Muscle layer of colon (tissue), 2 donors: ENCODE measurements at regions not wholly inside any gene's neighbourhood (a gene's known extent, or its start where the extent isn't known, plus 50 kb on each side); places are given as distances from the start of the nearest gene placed in this dataset.
"Not testable (repeated sequence)": the region's sequence is repeated elsewhere in the genome, so short reads cannot be mapped to it uniquely, and the experiment has no call there.

Source experiments
- H3K27ac ChIP-seq: one replicate; pipeline ENCODE4 v1.7.0; 2013; ENCODE audit warnings: low read depth, mild to moderate bottlenecking, low read length, moderate library complexity
- H3K27me3 ChIP-seq, 2 donors: one replicate each; pipeline ENCODE4 v1.7.0; 2013; ENCODE audit warnings: low read length in 2 of 2, mild to moderate bottlenecking in 2 of 2; ENCODE audit not compliant: insufficient read depth in 2 of 2, control insufficient read depth in 1 of 2
- H3K36me3 ChIP-seq: one replicate; pipeline ENCODE4 v1.7.0; 2013; ENCODE audit warnings: mild to moderate bottlenecking, low read length; ENCODE audit not compliant: insufficient read depth
- H3K4me1 ChIP-seq: one replicate; pipeline ENCODE4 v1.7.0; 2013; ENCODE audit warnings: mild to moderate bottlenecking, low read length; ENCODE audit not compliant: insufficient read depth
- H3K4me3 ChIP-seq, 2 donors: one replicate each; pipeline ENCODE4 v1.7.0; 2013; ENCODE audit warnings: low read length in 2 of 2, low read depth in 1 of 2, mild to moderate bottlenecking in 1 of 2, moderate library complexity in 1 of 2
- H3K9ac ChIP-seq: one replicate; pipeline ENCODE4 v1.7.0; 2013; ENCODE audit warnings: low read length
- H3K9me3 ChIP-seq: one replicate; pipeline ENCODE4 v1.7.0; 2013; ENCODE audit warnings: mild to moderate bottlenecking, low read length
- donor health status: abdominal sarcoma.
- donor health status: Adenocarcinoma of cecum.

DNA sequence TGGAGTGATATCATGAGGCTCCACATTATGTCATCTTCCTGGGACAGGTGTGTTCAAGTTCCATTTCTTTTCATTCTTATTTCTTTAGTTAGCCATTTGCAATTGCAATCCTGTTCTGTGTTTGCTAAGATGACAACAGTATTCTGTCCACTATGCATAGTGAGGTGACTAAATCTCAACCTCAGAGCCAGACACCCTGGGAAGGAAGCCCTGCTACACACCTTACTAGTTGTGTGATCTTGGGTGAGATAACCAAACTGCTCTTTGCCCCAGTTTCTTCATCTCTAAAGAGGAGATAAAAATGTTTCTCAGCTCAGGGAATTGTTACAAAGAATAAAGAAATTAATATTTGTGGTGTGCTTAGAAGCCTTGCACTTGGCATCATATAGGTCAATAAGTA, 215.1 kb upstream of the RPS23 start:
- Histone ChIP-seq H3K9me3 (no peaks in the 10 kb centered on the region), H3K9ac (no peak overlapping the region), H3K36me3 (no peaks in the 10 kb centered on the region), H3K4me1 (no peaks in the 10 kb centered on the region), H3K27me3 (no peaks in the 10 kb centered on the region), H3K27ac (no peak overlapping the region), H3K4me3 (no peak overlapping the region)

DNA sequence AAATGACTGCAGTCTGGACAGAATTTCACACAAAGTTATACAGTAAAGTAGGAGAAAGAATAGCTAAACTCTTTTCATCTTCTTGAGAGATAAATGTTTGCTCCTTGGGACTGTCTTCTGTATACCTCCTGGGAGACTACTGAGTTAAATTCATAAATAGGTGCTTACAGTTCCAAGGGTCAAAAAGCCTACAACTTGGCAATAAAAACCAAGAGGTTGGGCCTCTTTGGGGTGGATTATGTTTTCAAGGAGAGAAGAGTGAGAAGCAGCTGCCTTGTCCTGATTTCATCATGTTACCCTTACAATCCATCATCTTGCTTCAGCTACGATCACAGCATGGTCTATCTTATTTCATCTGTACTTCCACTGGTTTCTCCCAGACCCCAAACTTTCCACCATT, 213.2 kb upstream of the RPS23 start:
- no peaks in the 10 kb centered on the region for H3K27me3 ChIP-seq
- H3K4me3 ChIP-seq = no peak overlapping the region
- no peak overlapping the region for H3K27ac ChIP-seq
- H3K36me3 ChIP-seq = no peaks in the 10 kb centered on the region
- H3K9me3 ChIP-seq = no peaks in the 10 kb centered on the region
- no peaks in the 10 kb centered on the region for H3K4me1 ChIP-seq
- H3K9ac ChIP-seq = no peak overlapping the region

DNA sequence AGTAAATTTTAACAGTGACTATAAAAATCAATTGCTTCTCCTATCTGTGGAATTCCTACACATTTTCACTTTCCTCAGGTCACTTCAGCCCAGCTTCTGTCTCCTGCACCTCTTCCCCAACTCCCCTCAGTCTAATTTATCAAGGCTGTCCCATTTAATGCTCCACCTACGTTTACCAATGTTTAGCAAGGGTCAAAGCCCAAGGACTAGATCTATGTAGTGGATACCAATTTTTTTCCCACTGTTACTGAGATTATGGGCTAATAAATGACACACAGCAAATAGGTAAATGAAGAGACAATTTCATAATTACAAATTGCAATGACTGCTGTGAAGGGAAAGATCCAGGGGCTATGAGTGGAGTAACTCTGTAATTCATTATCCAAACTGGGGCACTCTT, 211.5 kb upstream of the RPS23 start:
- Histone ChIP-seq H3K27ac (no peak overlapping the region), H3K4me3 (no peak overlapping the region), H3K9me3 (no peaks in the 10 kb centered on the region), H3K4me1 (no peaks in the 10 kb centered on the region), H3K27me3 (no peaks in the 10 kb centered on the region), H3K9ac (no peak overlapping the region), H3K36me3 (no peaks in the 10 kb centered on the region)

DNA sequence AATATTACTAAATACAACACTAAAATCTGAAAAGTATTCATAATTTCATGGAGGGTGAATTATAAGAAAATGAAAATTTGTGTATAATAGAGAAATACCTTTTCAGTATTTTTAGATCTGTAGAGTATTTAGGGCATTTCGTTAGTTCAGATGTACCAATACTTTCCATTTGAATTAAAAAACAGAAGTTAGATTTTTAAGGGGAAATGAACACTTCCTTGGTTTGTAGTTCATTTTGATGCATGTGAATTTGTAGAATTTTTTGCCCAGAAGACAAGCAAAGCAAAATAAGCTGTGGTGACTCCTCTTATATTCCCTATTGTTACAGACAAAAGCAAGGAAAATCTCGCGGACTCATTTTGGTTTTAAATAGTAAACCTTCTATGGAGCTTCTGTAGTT, 209.0 kb upstream of the RPS23 start:
- Histone ChIP-seq H3K27me3 (no peaks in the 10 kb centered on the region), H3K27ac (no peak overlapping the region), H3K4me1 (no peaks in the 10 kb centered on the region), H3K9ac (no peak overlapping the region), H3K36me3 (no peaks in the 10 kb centered on the region), H3K4me3 (no peak overlapping the region), H3K9me3 (no peaks in the 10 kb centered on the region)

DNA sequence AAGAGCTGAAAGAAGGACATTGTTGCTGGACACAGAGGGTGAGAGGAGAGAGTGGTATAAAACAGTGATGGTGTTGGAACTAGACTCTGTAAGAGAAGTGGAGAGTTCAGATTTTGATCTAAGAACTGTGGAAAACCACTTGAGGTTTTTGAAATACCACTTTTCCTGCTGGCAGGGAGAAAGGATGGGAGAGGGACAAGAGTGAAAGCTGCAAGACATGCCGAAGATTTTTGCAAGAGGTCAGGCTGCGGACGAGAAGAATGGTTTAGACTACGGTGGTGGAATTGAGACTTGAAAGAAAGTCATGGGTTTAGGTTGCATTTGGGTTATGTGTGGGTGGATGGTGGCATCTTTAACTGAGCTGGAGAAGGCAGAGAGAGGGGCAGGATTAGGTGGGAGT, 202.2 kb upstream of the RPS23 start:
- no peaks in the 10 kb centered on the region for H3K4me1 ChIP-seq
- no peaks in the 10 kb centered on the region for H3K9me3 ChIP-seq
- no peaks in the 10 kb centered on the region for H3K27me3 ChIP-seq
- H3K4me3 ChIP-seq = no peak overlapping the region
- H3K27ac ChIP-seq = no peak overlapping the region
- H3K9ac ChIP-seq = no peak overlapping the region
- no peaks in the 10 kb centered on the region for H3K36me3 ChIP-seq

DNA sequence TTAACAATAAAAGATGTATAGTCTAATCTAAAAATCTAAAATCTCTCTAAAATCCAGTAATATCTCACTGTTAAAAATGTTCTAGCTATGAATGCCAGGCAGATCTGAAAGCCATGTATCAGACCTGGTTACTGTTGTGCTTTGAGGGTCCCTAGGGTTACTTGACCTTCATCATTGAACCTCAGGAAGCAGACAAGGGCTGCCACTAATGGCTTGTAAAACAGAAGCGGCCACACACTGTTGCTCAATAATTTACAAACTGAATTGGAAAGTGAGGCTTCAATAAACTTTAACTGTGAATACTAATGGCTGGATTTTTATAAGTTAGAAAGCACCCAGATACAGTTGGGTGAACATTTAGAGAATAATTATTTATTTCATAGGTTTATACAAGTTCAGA, 198.0 kb upstream of the RPS23 start:
- H3K27ac ChIP-seq = no peak overlapping the region
- no peaks in the 10 kb centered on the region for H3K4me1 ChIP-seq
- no peak overlapping the region for H3K4me3 ChIP-seq
- H3K27me3 ChIP-seq = no peaks in the 10 kb centered on the region
- no peaks in the 10 kb centered on the region for H3K36me3 ChIP-seq
- no peaks in the 10 kb centered on the region for H3K9me3 ChIP-seq
- H3K9ac ChIP-seq = no peak overlapping the region

DNA sequence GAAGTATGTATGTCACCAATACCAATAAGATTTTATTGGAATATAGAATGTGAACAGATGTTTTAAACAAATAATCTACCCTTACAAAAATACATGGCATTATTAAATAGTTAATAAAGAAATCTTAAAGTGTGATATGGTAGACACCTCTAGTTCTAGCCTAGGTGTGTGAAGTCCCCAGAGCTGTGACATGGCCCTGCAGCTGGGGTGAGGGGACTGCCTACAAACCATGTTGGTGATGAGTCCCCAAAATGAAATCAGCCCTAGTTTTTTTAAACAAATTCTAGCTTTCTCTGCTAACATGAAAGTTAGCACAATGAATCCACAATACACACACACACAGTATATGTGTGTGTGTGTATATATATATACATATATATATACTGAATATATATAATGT, 195.1 kb upstream of the RPS23 start:
- Histone ChIP-seq H3K9me3 (no peaks in the 10 kb centered on the region), H3K4me3 (no peak overlapping the region), H3K36me3 (no peaks in the 10 kb centered on the region), H3K9ac (no peak overlapping the region), H3K27ac (no peak overlapping the region), H3K4me1 (no peaks in the 10 kb centered on the region), H3K27me3 (no peaks in the 10 kb centered on the region)

DNA sequence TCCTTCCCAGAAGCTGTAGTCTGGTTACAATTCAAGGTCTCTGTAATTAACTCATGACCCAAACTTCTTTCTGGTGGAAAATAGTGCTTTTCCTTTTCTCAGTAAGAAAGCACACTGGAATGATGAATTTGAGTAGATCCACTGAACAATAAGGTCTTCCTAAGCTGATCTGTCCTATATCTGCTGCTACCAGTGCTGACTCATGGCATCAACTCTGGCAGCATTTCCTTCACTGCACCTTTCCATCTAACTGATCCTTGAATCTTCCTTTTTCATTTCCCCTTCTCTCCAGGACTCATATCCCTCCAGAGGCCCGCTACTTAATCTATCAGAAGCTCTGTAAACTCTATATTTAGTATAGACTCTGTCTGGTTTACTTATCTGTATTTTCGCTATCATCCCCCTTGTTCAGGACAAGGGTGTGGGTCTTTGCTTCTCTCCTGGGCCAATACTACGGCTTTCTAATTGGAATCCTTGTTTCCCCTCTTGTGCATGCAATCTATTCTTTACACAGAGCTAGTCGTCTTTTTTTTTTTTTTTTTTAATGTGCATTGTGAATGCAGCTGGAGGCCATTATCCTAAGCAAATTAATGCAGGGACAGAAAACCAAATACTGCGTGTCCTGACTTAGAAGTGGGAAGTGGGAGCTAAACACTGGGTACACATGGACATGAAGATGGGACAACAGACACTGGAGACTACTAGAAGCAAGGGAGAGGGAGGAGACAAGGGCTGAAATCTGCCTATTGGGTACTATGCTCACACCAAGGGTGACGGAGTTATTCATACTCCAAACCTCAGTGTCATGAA, 192.2 kb upstream of the RPS23 start:
- Histone ChIP-seq H3K27me3 (no peaks in the 10 kb centered on the region), H3K4me3 (no peak overlapping the region), H3K9me3 (no peaks in the 10 kb centered on the region), H3K27ac (no peak overlapping the region), H3K4me1 (no peaks in the 10 kb centered on the region), H3K36me3 (no peaks in the 10 kb centered on the region), H3K9ac (no peak overlapping the region)

DNA sequence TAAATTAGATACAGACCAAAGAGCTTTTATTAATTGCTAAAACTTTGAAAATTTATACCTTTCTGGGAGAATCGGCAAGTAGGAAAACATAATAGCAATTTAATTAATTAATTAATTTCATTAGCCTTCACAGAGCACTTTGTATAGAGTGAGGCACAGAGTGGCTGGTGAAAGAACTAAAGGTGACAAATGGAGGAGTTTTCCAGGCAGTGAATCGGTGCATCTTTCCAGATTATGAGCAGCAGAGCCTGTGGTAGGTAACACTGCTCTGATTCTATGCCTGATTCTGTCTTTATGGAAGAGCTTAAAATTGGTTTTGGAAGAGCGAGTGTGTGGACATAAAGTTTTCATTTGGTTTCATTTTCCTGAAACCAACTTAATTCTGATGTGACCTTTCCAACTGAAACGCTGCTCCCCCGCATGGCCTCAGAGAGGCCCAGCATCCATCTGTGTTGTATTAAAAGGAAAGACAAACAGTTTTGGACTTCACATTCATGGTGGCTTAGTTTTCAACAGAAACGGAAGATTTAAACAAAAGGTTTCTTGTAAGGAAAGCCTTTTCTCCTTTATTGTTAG, 188.9 kb upstream of the RPS23 start:
- H3K4me3 ChIP-seq = no peak overlapping the region
- no peaks in the 10 kb centered on the region for H3K4me1 ChIP-seq
- H3K9me3 ChIP-seq = no peaks in the 10 kb centered on the region
- no peaks in the 10 kb centered on the region for H3K27me3 ChIP-seq
- no peaks in the 10 kb centered on the region for H3K36me3 ChIP-seq
- H3K9ac ChIP-seq = no peak overlapping the region
- H3K27ac ChIP-seq = no peak overlapping the region

DNA sequence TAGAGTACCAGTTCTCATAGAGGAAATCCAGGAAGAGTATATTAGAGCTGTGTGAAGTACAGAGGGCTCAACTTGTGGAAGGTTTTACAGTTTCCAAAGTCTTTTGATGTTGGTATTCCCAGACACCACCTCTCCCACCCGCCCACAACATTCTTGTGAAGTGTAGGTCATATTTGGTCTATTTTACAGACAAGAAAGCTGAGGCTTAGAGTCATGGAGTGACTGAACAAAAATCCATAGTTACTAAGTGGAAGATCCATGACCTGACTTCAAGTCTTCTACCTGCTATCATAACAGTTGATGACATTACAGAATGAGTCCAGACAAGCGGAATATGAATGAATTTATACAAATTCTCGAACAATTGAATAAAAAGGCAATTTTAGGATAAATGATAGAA, 187.1 kb upstream of the RPS23 start:
- no peak overlapping the region for H3K4me3 ChIP-seq
- H3K27me3 ChIP-seq = no peaks in the 10 kb centered on the region
- no peak overlapping the region for H3K27ac ChIP-seq
- no peak overlapping the region for H3K9ac ChIP-seq
- H3K9me3 ChIP-seq = no peaks in the 10 kb centered on the region
- no peaks in the 10 kb centered on the region for H3K36me3 ChIP-seq
- no peaks in the 10 kb centered on the region for H3K4me1 ChIP-seq

DNA sequence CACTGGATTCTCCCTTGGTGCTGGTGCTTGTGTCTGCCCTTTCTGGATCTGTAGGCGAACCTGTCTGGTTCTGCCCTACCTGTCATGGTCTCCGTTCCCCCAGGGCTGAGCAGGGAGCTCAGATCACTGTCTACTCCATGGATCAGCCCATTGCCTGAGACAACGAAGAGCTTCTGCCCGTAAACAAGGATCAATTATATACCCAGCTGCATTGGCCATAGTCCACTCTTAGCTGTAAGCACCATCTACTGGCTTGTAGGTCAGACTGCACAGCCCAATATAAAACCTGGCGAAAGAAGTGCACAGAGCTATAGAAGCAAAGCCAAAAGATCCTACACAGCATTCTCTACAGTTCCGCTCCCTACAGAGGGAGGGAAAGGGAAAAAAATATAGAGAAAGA, 181.5 kb upstream of the RPS23 start:
- Histone ChIP-seq H3K27ac (no peak overlapping the region), H3K9ac (no peak overlapping the region), H3K4me1 (no peaks in the 10 kb centered on the region), H3K4me3 (no peak overlapping the region), H3K36me3 (no peaks in the 10 kb centered on the region), H3K27me3 (no peaks in the 10 kb centered on the region), H3K9me3 (no peaks in the 10 kb centered on the region)

DNA sequence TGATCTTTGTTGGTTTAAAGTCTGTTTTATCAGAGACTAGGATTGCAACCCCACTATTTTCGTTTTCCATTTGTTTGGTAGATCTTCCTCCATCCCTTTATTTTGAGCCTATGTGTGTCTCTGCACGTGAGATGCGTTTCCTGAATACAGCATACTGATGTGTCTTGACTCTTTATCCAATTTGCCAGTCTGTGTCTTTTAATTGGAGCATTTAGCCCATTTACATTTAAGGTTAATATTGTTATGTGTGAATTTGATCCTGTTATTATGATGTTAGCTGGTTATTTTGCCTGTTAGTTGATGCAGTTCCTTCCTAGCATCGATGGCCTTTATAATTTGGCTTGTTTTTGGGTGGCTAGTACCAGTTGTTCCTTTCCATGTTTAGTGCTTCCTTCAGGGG, 177.2 kb upstream of the RPS23 start:
- H3K36me3 ChIP-seq, H3K9ac ChIP-seq, H3K9me3 ChIP-seq, H3K4me3 ChIP-seq, H3K27me3 ChIP-seq, H3K4me1 ChIP-seq, H3K27ac ChIP-seq: not testable (repeated sequence)
